LoVo (cell line): ENCODE measurements at regions not wholly inside any gene's neighbourhood (a gene's known extent, or its start where the extent isn't known, plus 50 kb on each side); places are given as distances from the start of the nearest gene placed in this dataset.
"Not testable (repeated sequence)": the region's sequence is repeated elsewhere in the genome, so short reads cannot be mapped to it uniquely, and the experiment has no call there.

ENCODE experiments used
- DNase-seq: peaks from one replicate; pipeline ENCODE4 v3.0.0-alpha.2; 2016; ENCODE audit warnings: low spot score

- DNase-seq = no peak
Observed at GRCh38 chr7:82566752-82567151, 123.2 kb upstream of the CACNA2D1 start.

GRCh38 chr7:82562716-82563404 is 119.3 kb upstream of the CACNA2D1 start:
- no peak for DNase-seq

- no peak for DNase-seq
Observed at GRCh38 chr7:82559193-82559805, 115.7 kb upstream of the CACNA2D1 start.

DNA sequence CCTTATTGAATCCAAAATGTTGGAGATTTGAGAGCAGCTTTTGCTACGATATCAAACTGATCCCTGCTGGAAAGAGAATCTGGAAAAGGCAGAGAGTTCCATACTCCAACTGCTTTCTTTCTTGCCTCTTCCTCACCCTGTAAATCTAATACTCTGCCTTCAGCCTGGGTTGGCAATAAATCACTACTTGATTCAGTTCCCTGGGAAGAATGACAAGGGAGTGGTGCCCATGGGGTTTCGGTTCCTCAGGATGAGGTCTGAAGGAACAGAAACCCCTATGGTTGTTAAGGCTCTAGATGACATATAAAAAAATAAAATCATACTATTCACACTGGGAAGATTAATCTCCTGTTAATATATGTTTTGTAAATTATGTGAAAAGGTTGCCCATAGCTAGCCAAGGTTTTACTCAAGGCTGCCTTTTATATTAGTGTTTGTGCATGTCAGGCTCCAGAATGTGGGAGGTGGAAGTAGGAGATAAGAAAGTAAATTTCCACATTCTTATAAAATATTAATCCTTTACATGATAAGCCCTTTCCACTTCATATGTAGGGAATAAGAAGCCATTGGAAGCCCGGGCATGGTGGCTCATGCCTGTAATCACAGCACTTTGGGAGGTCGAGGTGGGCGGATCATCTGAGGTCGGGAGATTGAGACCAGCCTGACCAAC is 106.2 kb upstream of the CACNA2D1 start:
- no peak for DNase-seq

GRCh38 chr7:82548141-82548688 is 104.6 kb upstream of the CACNA2D1 start:
- DNase-seq = no peak

DNA sequence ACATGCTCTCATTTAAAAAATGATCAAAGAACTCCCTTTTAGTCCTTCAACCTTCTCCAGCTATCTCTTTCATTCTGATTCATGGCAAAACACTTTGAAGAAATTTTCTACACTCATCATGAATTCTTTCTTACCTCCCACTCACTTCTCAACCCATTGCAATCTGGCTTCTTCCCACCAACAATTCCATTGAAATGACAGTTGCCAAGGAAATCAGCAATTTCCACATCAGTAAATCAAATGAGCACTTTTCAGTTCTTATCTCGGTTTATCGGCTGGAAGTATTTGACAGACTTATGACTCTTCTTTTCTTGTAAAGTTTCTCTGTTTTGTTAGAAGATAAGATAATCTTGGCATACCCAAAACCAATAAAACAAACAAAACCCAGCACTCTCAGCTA is 99.1 kb upstream of the CACNA2D1 start:
- no peak for DNase-seq

- no peak for DNase-seq
Observed at GRCh38 chr7:82539969-82540368, 96.4 kb upstream of the CACNA2D1 start.

- no peak for DNase-seq
Observed at GRCh38 chr7:82534684-82535083, 91.1 kb upstream of the CACNA2D1 start.

DNA sequence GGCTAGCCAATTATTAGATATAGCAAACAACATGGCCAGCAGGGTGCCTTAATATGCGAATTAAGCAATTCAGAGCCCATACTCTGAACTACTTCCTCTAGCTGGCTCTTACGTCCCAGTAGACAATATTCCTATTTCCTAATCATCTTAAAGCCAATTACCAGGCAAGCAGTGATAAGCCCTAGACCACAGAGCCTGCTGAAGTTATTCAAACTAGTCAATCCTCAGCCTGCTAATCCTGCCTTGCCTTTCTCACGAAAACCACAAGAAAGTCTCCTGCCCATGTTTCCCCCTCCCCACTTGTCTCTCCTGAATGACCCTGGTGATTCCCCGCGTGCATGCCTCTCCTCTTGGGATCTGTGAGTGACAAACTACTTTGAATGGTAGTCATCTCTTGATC is 86.8 kb upstream of the CACNA2D1 start:
- no peak for DNase-seq

DNA sequence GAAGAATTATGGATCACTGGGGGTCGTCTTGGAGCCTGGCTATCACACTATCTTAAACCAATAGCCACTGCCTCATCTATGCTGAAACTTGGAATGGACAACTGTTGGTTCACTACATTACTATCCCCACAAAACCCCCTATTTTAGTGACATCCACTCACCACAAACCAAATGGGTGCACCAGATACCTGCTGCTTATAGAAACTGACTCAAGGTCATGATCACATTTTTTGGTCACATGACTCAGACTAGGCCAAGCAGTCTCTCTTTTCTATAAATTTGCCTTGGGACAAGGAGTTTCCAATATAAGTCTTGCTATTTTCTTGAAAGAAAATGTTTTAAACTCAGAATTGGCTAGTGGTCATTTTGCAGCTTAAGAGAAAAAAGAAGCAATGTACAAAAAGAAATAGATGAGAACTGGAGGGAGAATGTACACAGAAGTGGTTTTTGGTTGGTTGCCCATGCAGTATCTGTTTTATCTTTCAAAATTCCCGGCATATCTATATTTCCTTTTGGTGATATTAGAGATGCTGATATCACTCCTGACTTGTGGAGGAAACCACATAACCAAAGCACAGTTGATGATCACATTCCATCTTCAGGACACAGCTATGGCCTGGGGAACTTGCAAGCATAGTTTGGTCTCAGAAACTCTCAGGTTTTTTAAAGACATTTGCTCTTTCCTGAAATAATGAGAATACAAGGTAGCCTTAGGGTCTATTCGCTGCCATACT is 85.2 kb upstream of the CACNA2D1 start:
- DNase-seq = no peak

DNA sequence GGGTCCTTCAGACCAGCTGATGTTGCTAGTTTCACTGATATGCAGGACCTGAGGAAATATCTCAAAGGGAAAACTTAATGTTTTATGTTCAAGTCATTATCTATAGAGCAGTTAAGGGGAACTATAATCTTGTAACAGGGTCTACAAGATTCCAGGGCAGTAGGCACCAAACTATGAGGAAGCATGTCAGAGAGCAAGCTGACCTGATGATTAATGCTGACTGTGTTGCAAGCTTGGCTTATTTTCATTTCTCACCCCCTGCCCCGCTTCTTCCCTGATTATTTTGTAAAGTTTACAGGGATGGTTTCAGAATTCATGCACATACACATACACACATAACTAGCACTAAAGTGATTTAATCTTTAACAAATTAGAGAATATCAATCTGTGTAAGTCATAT is 84.3 kb upstream of the CACNA2D1 start:
- DNase-seq = no peak

- no peak for DNase-seq
Observed at GRCh38 chr7:82521906-82522445, 78.4 kb upstream of the CACNA2D1 start.

DNA sequence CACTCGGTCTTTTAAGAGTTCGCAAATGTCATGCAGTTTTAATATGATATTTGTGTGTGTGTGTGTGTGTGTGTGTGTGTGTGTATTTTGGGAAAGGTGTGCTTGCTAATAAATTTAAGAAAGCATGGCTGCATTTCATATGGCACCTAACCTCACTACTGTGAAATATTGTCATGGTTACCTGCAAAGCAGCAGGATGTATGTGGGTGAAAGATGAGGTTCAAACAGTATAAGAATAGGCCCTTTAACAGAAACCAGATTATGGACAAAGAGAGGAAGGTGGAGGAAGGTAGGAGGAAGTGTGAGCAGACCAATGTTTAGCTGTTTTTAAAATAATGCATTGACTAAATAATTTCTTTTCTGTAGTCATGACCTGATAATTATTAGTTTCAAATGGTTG is 73.5 kb upstream of the CACNA2D1 start:
- no peak for DNase-seq

DNA sequence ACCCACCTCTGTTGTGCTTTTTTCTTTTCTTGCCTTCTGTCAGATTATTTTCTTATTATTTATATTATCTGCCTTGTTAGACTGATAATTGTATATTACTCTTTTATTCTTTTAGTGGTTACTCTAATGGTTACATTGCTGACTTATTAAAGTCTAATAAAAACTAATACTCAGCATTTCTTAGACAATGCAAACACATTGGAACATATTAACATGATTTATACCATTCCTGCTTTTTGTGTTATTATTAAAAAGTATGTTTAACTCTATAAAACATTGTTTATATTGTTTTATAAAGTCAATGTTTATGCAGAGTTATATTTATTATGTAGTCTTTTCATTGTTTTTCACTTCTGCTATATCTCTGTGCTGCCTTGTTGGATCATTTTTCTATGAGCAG is 68.0 kb upstream of the CACNA2D1 start:
- no peak for DNase-seq

DNA sequence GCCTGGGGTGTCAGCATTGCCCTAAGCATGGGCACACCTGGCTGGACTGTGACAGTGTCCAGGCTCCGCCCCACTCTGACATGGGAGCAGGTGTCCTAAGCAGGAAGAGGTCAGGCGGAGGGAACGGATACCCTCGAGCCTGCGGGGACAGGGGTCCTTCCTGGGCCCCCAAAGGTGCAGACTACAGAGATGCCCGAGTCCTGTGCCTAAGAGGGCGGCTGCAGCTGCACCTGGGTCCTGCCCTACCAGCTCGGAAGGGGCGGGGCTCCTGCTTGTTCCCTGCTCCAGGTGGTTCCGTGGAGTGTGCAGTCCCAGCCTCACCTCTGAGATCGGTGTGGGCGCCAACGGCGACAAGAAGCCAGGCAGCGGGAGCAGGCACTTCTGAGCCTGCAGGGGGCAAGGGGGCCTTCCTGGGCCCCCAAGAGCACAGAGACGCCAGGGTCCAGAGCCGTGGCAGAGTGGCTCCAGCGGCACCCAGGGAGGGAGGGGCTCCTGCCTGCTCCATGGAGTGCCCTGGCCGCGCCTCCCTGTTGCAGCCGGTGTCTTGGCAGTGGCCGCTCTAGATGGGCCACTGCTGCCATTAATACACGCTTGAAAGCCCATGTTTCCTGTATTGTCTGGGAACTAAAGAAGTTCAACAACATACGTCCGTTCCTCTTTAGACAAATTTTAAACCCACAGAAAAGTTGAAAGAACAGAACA is 64.5 kb upstream of the CACNA2D1 start:
- no peak for DNase-seq

DNA sequence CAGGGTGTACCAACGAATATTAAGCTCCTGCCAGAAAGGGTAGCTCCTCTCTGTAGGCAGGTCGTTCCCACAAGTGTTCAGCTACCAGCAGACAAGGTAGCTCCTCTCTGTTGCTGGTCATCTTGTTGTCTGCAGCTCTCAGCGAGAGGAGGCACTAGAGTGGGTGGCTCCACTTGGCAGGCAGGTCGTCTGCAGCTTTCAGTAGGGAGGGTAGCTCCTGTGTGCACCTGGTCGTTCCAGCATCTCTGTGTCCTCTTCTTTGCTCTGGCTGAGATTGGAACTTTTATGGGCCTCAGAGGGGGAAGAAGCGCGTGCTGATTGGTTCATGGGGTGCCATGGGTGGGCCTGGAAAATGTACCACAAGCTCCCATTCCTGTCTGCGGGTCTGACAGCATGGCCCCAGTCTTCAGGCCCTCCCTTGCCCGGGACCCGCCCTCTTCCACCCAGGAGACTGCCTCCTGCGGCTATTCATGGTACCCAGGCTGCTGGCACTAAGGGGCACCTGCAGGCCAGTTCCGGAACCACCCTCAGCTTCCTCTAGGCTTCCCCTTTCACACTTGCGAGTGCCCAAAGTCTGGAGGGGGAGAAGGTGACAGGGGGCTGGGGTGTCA is 63.9 kb upstream of the CACNA2D1 start:
- DNase-seq = no peak

- no peak for DNase-seq
Observed at GRCh38 chr7:82506702-82507101, 63.1 kb upstream of the CACNA2D1 start.

- DNase-seq = no peak
Observed at GRCh38 chr7:82506208-82506607, 62.6 kb upstream of the CACNA2D1 start.

DNA sequence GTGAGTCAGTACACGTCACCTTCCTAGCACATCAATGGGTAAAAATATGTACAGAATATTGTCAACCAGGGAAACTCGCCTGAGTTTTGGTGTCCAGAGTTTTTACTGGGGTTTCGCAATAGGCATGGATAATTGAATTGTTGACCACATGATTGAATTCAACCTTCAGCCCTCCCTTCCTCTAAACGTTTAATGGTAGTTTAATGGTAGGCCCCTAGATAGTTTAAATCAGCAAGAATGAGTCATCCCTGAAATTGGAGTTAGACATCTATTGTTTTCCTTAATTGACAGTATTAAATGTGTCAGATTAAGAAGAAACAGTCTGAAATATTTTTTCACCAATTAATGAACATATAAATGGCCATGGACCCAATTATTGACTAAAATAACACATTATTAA is 57.8 kb upstream of the CACNA2D1 start:
- no peak for DNase-seq

GRCh38 chr7:82499546-82499945 is 56.0 kb upstream of the CACNA2D1 start:
- DNase-seq = not testable (repeated sequence)

DNA sequence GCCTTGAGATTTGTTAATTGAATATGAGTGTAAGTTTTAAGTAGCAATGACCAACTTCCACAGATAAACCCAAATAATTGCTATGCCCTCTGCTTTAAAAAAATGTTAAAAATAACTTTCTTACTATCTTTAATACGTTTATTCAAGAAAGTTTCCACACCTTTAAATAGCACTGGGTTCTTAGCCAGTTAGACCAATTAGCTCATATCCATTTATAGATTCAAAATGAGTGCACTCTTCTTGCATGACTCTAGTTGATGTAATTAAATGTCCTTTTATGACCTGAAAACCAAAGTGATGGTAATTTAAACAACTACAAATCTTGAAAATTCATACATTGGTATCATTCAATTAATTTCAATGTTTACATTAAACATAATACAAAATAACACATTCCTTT is 50.8 kb upstream of the CACNA2D1 start:
- DNase-seq = no peak
